ENCODE measurements at regions not wholly inside any gene's neighbourhood (a gene's known extent, or its start where the extent isn't known, plus 50 kb on each side); places are given as distances from the start of the nearest gene placed in this dataset.
A peak's percentile ranks its signal among the peaks of the same experiment; 100 is the strongest.
"Not testable (repeated sequence)": the region's sequence is repeated elsewhere in the genome, so short reads cannot be mapped to it uniquely, and the experiment has no call there.

- Mint-ChIP-seq H3K4me3 (ENCODE audit: low read depth) (no peak overlapping the region), H3K27me3 (no peaks in the 10 kb centered on the region), H3K4me1 (ENCODE audit: low read depth) (peaks cover 14% of the 10 kb centered on the region), H3K27ac (no peak overlapping the region), H3K9me3 (ENCODE audit: low read depth) (peaks cover 5% of the 10 kb centered on the region), H3K36me3 (ENCODE audit: insufficient read depth) (peaks cover 3% of the 10 kb centered on the region)
- DNase-seq (ENCODE audit: low spot score, unreplicated experiment): no peak
- TF ChIP-seq CTCF (IDR thresholded peaks at IDR 0.05; ENCODE audit: unreplicated experiment): no peak
These were observed 351.5 kb downstream of the NR4A2 start for GRCh38 chr2:155980941-155981560.

GRCh38 chr2:155975734-155976133 is 356.8 kb downstream of the NR4A2 start:
- Mint-ChIP-seq H3K36me3 (ENCODE audit: insufficient read depth) (no peaks in the 10 kb centered on the region), H3K4me1 (ENCODE audit: low read depth) (peaks cover 21% of the 10 kb centered on the region), H3K4me3 (ENCODE audit: low read depth) (peak overlapping the region; percentile 31), H3K9me3 (ENCODE audit: low read depth) (peaks cover 5% of the 10 kb centered on the region), H3K27me3 (peaks cover 3% of the 10 kb centered on the region), H3K27ac (peak overlapping the region; percentile 75)
- no peak for DNase-seq (ENCODE audit: low spot score, unreplicated experiment)
- no peak for TF ChIP-seq CTCF (IDR thresholded peaks at IDR 0.05; ENCODE audit: unreplicated experiment)

- Mint-ChIP-seq H3K27me3 (peaks cover 3% of the 10 kb centered on the region), H3K36me3 (ENCODE audit: insufficient read depth) (no peaks in the 10 kb centered on the region), H3K9me3 (ENCODE audit: low read depth) (peaks cover 5% of the 10 kb centered on the region), H3K4me1 (ENCODE audit: low read depth) (peaks cover 21% of the 10 kb centered on the region), H3K4me3 (ENCODE audit: low read depth) (no peak overlapping the region), H3K27ac (no peak overlapping the region)
- no peak for DNase-seq (ENCODE audit: low spot score, unreplicated experiment)
- TF ChIP-seq CTCF (IDR thresholded peaks at IDR 0.05; ENCODE audit: unreplicated experiment): no peak
These were observed 359.6 kb downstream of the NR4A2 start for GRCh38 chr2:155972916-155973315.

- H3K9me3 Mint-ChIP-seq (ENCODE audit: low read depth); H3K27me3 Mint-ChIP-seq; DNase-seq (ENCODE audit: low spot score, unreplicated experiment); H3K4me1 Mint-ChIP-seq (ENCODE audit: low read depth); H3K36me3 Mint-ChIP-seq (ENCODE audit: insufficient read depth): not testable (repeated sequence)
- H3K4me3 Mint-ChIP-seq (ENCODE audit: low read depth): peak overlapping the region; percentile 70
- H3K27ac Mint-ChIP-seq: peak overlapping the region; percentile 91
These were observed 366.5 kb downstream of the NR4A2 start for GRCh38 chr2:155966064-155966471.

GRCh38 chr2:155965415-155966063 is 367.0 kb downstream of the NR4A2 start:
- Mint-ChIP-seq H3K27me3 (no peaks in the 10 kb centered on the region), H3K4me3 (ENCODE audit: low read depth) (peak overlapping the region; percentile 70), H3K36me3 (ENCODE audit: insufficient read depth) (peaks cover 6% of the 10 kb centered on the region), H3K27ac (peak overlapping the region; percentile 91), H3K4me1 (ENCODE audit: low read depth) (no peaks in the 10 kb centered on the region), H3K9me3 (ENCODE audit: low read depth) (peaks cover 3% of the 10 kb centered on the region)
- DNase-seq (ENCODE audit: low spot score, unreplicated experiment): no peak
- no peak for TF ChIP-seq CTCF (IDR thresholded peaks at IDR 0.05; ENCODE audit: unreplicated experiment)

GRCh38 chr2:155961641-155962040 is 370.9 kb downstream of the NR4A2 start:
- TF ChIP-seq CTCF (IDR thresholded peaks at IDR 0.05; ENCODE audit: unreplicated experiment): no peak
- no peaks in the 10 kb centered on the region for H3K27me3 Mint-ChIP-seq
- H3K36me3 Mint-ChIP-seq (ENCODE audit: insufficient read depth): peaks cover 6% of the 10 kb centered on the region
- H3K27ac Mint-ChIP-seq: no peak overlapping the region
- H3K4me1 Mint-ChIP-seq (ENCODE audit: low read depth): no peaks in the 10 kb centered on the region
- H3K4me3 Mint-ChIP-seq (ENCODE audit: low read depth): no peak overlapping the region
- DNase-seq (ENCODE audit: low spot score, unreplicated experiment): no peak
- peaks cover 3% of the 10 kb centered on the region for H3K9me3 Mint-ChIP-seq (ENCODE audit: low read depth)

Measured in progenitor cell of endocrine pancreas (in vitro differentiated cells).